Caco-2 (cell line): ENCODE measurements at regions not wholly inside any gene's neighbourhood (a gene's known extent, or its start where the extent isn't known, plus 50 kb on each side); places are given as distances from the start of the nearest gene placed in this dataset.

Experiments used
- BruUV-seq: library from RNA; stranded (reverse); fragments of 400-500 nt; replicated peaks from 2 replicates; lab custom pipeline; 2021; lab: Mats Ljungman, UMichigan
- CTCF ChIA-PET: fragments of 300-600 bp; sonication (Branson Sonifier 250); formaldehyde crosslinking; loops from one replicate; lab custom pipeline; 2022; ENCODE audit warnings: antibody characterized with exemption; lab: Charles Lee
- POLR2A ChIA-PET: fragments of 300-600 bp; sonication (Branson Sonifier 250); formaldehyde crosslinking; loops from one replicate; lab custom pipeline; 2022; ENCODE audit warnings: antibody characterized with exemption; lab: Charles Lee
- DNase-seq, 2 experiments: peaks; one replicate each; pipeline versions ENCODE4 v3.0.0 to v3.0.0-alpha.2; 2020 to 2022
- H3K27me3 ChIP-seq: replicated peaks from 2 replicates; pipeline ENCODE4 v1.6.0; 2011; ENCODE audit warnings: low read length; ENCODE audit not compliant: control insufficient read depth, insufficient read depth
- H3K36me3 ChIP-seq: 2 replicates; pipeline ENCODE4 v1.5.1; 2011; ENCODE audit warnings: low read length; ENCODE audit not compliant: control insufficient read depth, insufficient read depth
- H3K4me1 ChIP-seq: fragments of 250-450 bp; sonication (Bioruptor Pico); 2 replicates; pipeline ENCODE4 v1.5.1; 2020; ENCODE audit warnings: mild to moderate bottlenecking
- H3K4me3 ChIP-seq: 2 replicates; pipeline ENCODE4 v1.5.1; 2011; ENCODE audit warnings: low read depth, mild to moderate bottlenecking, control low read depth, low read length
- H3K9me3 ChIP-seq: fragments of 250-450 bp; sonication (Bioruptor Pico); 2 replicates; pipeline ENCODE4 v1.5.1; 2020; ENCODE audit warnings: mild to moderate bottlenecking, moderate library complexity
- H3K27ac Mint-ChIP-seq: one replicate; pipeline ENCODE4 v1.8.0; 2022; ENCODE audit warnings: mixed read lengths; ENCODE audit not compliant: unreplicated experiment
- H3K27me3 Mint-ChIP-seq: one replicate; pipeline ENCODE4 v1.8.0; 2022; ENCODE audit warnings: mixed read lengths; ENCODE audit not compliant: insufficient read depth, unreplicated experiment
- H3K36me3 Mint-ChIP-seq: one replicate; pipeline ENCODE4 v1.8.0; 2022; ENCODE audit warnings: mild to moderate bottlenecking, mixed read lengths; ENCODE audit not compliant: insufficient read depth, unreplicated experiment
- H3K4me1 Mint-ChIP-seq: one replicate; pipeline ENCODE4 v1.8.0; 2022; ENCODE audit warnings: low read depth, mixed read lengths; ENCODE audit not compliant: unreplicated experiment
- H3K4me3 Mint-ChIP-seq: one replicate; pipeline ENCODE4 v1.8.0; 2022; ENCODE audit warnings: mild to moderate bottlenecking, moderate library complexity, mixed read lengths; ENCODE audit not compliant: unreplicated experiment
- H3K9me3 Mint-ChIP-seq: one replicate; pipeline ENCODE4 v1.8.0; 2022; ENCODE audit warnings: mixed read lengths; ENCODE audit not compliant: unreplicated experiment
- intact Hi-C: fragments of 100-400 bp; cut with micrococcal nuclease; formaldehyde crosslinking; loops from one replicate; pipeline ENCODE4 v1.10.0; 2022; ENCODE audit not compliant: unreplicated experiment
- TF ChIP-seq, protein P1 (sequence below), 2 experiments: fragments of 200-600 bp in 1 of 2; IDR thresholded peaks; 1 replicate in 1 of 2; 2 replicates in 1 of 2; pipeline versions ENCODE4 v1.5.1 to v1.8.0; 2011 to 2022; ENCODE audit warnings: antibody characterized with exemption in 1 of 2, control low read depth in 1 of 2, inconsistent platforms in 1 of 2, low read depth in 1 of 2, low read length in 1 of 2, mild to moderate bottlenecking in 1 of 2, moderate library complexity in 1 of 2; ENCODE audit not compliant: insufficient read depth in 1 of 2, severe bottlenecking in 1 of 2, unreplicated experiment in 1 of 2

DNA sequence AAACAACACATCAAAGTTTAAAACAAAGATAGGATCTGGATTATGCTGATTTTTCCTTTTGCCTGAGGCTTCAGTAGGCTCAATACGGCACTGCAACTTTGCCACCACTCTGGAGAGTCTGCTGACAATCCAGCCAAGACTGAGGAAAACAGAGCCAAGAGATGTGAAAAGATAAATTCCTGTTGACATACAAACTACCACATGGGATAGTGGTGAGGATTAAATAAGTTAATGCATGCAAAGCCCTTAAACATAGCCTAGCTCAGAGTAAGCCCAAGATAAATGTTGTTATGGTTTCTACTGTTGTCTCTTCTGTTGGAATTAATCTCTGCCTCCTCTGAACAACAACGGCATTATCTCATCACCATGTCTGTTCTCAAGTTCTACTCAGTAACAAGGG lies 245.9 kb upstream of the LMCD1 start:
- no TSS peak for BruUV-seq
- TF ChIP-seq, protein P1, sequence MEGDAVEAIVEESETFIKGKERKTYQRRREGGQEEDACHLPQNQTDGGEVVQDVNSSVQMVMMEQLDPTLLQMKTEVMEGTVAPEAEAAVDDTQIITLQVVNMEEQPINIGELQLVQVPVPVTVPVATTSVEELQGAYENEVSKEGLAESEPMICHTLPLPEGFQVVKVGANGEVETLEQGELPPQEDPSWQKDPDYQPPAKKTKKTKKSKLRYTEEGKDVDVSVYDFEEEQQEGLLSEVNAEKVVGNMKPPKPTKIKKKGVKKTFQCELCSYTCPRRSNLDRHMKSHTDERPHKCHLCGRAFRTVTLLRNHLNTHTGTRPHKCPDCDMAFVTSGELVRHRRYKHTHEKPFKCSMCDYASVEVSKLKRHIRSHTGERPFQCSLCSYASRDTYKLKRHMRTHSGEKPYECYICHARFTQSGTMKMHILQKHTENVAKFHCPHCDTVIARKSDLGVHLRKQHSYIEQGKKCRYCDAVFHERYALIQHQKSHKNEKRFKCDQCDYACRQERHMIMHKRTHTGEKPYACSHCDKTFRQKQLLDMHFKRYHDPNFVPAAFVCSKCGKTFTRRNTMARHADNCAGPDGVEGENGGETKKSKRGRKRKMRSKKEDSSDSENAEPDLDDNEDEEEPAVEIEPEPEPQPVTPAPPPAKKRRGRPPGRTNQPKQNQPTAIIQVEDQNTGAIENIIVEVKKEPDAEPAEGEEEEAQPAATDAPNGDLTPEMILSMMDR (IDR thresholded peaks at IDR 0.05; ENCODE audit: insufficient read depth in 1 of 2, low read depth in 1 of 2, low read length in 1 of 2, severe bottlenecking in 1 of 2, unreplicated experiment in 1 of 2) = no peak

DNA sequence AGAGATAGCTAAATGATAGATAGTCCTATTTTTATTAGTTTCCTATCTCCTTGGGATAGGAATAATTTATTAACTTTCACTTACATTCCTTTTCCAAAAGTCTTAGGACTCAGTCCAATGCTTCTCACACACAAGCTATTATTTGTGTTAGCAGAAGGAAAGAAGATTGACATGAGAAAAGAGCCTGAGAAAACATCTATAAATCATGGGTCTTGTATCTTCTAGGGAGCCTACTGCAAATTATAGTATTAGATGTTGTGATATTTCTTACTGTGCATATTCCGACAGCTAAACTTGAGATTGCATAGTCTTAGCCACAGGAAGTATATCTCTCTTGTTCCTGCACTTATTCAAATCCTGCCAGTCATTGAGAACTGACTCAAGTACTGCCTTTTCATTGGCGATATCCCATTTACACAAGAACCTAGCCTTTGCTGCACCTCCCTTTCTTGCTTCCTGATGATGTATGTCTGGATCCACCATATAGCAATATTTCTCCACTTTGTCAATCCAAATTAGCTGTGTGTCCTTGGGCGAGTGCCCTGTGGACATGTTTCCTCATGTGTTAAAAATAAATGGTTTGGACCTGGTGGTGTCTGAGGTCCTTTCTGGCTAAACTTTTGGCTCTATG lies 245.1 kb upstream of the LMCD1 start:
- BruUV-seq = no TSS peak
- Mint-ChIP-seq H3K4me1 (no peaks in the 10 kb centered on the region), H3K27ac (no peak overlapping the region), H3K9me3 (peaks cover 6% of the 10 kb centered on the region), H3K27me3 (peaks cover 10% of the 10 kb centered on the region), H3K36me3 (no peaks in the 10 kb centered on the region), H3K4me3 (no peak overlapping the region)
- no peak for DNase-seq
- Histone ChIP-seq H3K4me1 (no peaks in the 10 kb centered on the region), H3K9me3 (peaks cover 7% of the 10 kb centered on the region; the same call in 1 of the 2 replicates), H3K27me3 (no peaks in the 10 kb centered on the region), H3K4me3 (no peak overlapping the region), H3K36me3 (no peaks in the 10 kb centered on the region)
- TF ChIP-seq, protein P1 (IDR thresholded peaks at IDR 0.05; ENCODE audit: insufficient read depth in 1 of 2, low read depth in 1 of 2, low read length in 1 of 2, severe bottlenecking in 1 of 2, unreplicated experiment in 1 of 2) = no peak
- POLR2A ChIA-PET = no interaction called here
- CTCF ChIA-PET = no interaction called here
- intact Hi-C loops = no loop called here

More for the DNA sequence above, 245.9 kb upstream of the LMCD1 start:
- ChIA-PET CTCF (no interaction called here), POLR2A (no interaction called here)
- no peaks in the 10 kb centered on the region for H3K36me3 ChIP-seq
- Mint-ChIP-seq H3K9me3 (no peaks in the 10 kb centered on the region), H3K36me3 (no peaks in the 10 kb centered on the region), H3K27ac (no peak overlapping the region), H3K4me1 (no peaks in the 10 kb centered on the region), H3K4me3 (no peak overlapping the region), H3K27me3 (peaks cover 11% of the 10 kb centered on the region)
- no peak overlapping the region for H3K4me3 ChIP-seq
- no peaks in the 10 kb centered on the region for H3K27me3 ChIP-seq
- intact Hi-C loops = no loop called here
- no peaks in the 10 kb centered on the region for H3K4me1 ChIP-seq
- H3K9me3 ChIP-seq = peaks cover 4% of the 10 kb centered on the region; the same call in 1 of the 2 replicates
- DNase-seq = no peak

DNA sequence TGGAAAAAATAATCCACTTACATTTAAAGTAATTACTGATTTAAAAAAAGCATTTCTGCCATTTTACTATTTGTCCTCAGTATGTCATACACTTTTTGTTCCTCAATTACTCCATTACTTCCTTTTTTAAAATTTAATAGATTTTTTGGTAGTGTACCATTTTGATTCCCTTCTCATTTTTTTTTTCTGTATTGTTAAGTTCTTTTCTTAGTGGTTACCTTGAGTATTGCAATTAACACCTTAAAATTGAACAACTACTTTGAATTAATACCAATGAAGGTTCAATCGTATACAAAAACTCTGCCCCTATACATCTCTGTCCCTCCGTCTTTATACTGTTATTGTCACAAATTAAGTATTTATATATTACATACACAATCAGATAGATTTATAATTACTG lies 240.6 kb upstream of the LMCD1 start:
- intact Hi-C loops = no loop called here
- Histone ChIP-seq H3K4me3 (no peak overlapping the region), H3K36me3 (no peaks in the 10 kb centered on the region), H3K4me1 (no peaks in the 10 kb centered on the region), H3K9me3 (peaks cover 7% of the 10 kb centered on the region; the same call in 1 of the 2 replicates), H3K27me3 (no peaks in the 10 kb centered on the region)
- DNase-seq = no peak
- no peak overlapping the region for H3K4me3 Mint-ChIP-seq
- CTCF ChIA-PET = no interaction called here
- H3K27ac Mint-ChIP-seq = no peak overlapping the region
- no TSS peak for BruUV-seq
- H3K27me3 Mint-ChIP-seq = peaks cover 11% of the 10 kb centered on the region
- no peaks in the 10 kb centered on the region for H3K36me3 Mint-ChIP-seq
- TF ChIP-seq, protein P1 (IDR thresholded peaks at IDR 0.05; ENCODE audit: insufficient read depth in 1 of 2, low read depth in 1 of 2, low read length in 1 of 2, severe bottlenecking in 1 of 2, unreplicated experiment in 1 of 2) = no peak
- POLR2A ChIA-PET = no interaction called here
- H3K9me3 Mint-ChIP-seq = peaks cover 11% of the 10 kb centered on the region
- H3K4me1 Mint-ChIP-seq = no peaks in the 10 kb centered on the region
